ENCODE measurements at regions not wholly inside any gene's neighbourhood (a gene's known extent, or its start where the extent isn't known, plus 50 kb on each side); places are given as distances from the start of the nearest gene placed in this dataset.
"Not testable (repeated sequence)": the region's sequence is repeated elsewhere in the genome, so short reads cannot be mapped to it uniquely, and the experiment has no call there.

- DNase-seq: no peak
Measured at GRCh38 chr3:5366746-5367145, 179.2 kb downstream of the EDEM1 start.

GRCh38 chr3:5371555-5371954, 184.0 kb downstream of the EDEM1 start:
- DNase-seq: not testable (repeated sequence)

DNA sequence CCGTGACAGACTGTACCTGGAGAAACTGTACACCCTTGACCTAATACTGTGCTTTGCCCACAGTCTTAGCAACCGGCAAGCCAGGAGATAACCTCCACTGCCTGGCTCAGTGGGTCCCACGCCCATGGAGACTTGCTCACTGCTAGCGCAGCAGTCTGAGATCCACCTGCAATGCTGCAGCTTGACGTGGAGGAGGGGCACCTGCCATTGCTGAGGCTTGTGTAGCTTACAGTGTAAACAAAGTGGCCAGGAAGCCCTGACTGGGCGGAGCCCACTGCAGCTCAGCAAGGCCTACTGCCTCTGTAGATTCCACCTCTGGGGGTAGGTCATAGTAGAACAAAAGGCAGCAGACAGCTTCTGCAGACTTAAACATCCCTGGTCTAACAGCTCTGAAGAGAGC, 189.3 kb downstream of the EDEM1 start:
- DNase-seq: no peak

DNA sequence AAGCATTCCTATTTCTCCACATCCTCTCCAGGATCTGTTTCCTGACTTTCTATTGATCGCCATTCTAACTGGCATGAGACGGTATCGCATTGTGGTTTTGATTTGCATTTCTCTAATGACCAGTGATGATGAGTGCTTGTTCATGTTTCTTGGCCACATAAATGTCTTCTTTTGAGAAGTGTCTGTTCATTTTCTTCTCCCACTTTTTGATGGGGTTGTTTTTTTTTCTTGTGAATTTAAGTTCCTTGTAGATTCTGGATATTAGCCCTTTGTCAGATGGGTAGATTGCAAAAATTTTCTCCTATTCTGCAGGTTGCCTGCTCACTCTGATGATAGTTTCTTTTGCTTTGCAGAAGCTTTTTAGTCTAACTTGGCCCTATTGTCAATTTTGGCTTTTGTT, 191.8 kb downstream of the EDEM1 start:
- DNase-seq: not testable (repeated sequence)

GRCh38 chr3:5383486-5384263, 196.2 kb downstream of the EDEM1 start:
- DNase-seq: not testable (repeated sequence)

DNA sequence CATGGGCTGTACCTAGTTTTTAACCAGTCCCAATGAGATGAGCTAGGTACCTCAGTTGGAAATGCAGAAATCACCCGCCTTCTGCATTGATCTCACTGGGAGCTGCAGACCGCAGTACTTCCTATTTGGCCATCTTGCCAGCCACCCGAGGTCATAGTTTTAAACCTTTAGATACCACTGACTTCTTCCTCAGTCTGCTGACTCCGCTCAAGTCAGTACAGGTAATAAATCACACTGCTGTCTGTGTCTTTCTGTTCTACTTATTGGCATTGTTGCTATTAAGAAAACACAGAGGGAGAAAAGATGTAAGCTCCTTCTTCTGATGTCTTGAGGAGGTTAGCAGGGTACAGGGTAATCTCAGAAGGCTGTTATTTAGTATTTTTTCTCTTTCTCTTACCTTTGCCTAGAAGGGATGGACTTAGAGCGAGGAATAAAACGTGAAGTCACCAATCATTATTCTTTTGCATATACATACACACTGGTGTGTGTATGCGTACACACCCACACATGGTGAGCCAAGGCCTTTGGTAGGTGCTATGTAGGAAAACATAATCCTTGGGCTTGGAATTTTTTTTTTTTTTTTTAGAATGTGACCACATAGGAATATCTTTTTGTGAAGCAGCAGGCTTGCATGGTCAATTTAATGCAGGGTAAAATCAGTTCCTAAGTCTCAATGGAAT, 197.2 kb downstream of the EDEM1 start:
- no peak for DNase-seq

DNA sequence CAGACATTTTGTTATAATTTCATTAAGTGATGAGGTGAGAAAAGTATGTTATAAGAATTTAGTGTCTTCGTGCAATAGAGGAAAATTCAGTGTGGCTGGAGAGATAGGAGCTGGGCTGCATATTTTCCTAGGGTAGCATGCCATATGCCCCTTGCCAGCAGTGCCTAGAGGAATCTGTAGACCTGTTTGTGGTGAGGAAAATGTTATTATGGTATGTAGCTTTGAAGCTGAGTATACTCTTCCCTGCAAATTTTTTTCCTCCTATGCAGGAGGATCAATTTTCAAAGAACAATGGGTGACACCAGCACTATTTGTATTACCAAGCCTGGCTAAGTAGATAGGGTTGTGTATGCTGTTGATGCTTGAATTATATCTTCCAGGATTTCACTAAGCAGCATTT, 200.6 kb downstream of the EDEM1 start:
- no peak for DNase-seq

DNA sequence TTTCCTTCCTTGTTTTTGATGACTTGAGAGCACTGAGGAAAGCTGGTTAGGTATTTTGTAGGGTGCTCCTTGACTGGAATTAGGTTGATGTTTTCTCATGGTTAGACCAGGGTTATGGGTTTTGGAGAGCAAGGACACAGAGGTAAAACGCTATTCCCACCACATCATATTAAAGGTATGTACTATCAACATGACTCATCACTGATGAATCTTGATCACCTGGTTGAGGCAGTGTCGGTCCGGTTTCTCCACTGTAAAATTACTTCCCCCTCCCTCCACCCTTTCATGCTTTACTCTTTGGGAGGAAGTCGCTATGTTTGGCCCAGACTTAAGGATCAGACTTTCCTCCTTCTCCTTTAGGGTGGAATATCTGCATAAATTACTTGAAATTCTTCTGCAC, 201.6 kb downstream of the EDEM1 start:
- DNase-seq: no peak

DNA sequence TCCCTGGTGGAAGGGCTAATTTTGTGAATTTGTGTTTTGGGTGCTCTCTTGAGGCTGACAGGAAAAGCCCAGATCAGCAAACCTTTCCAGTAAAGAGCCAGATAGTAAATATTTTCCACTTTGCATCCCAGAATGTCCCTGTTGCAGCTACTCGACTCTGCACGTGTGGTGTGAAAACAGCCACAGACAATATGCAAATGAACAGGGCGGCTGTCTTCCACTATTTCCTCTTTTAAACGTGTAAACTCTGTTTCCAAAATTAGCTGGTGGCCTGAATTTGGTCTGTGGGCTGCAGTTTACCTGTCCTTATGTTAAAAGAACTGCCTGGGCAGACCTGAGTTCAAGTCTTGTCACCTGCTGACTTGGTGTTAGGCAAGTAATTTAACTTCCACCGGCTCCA, 202.7 kb downstream of the EDEM1 start:
- DNase-seq: no peak

- no peak for DNase-seq
Measured at GRCh38 chr3:5390936-5391625, 203.6 kb downstream of the EDEM1 start.

DNA sequence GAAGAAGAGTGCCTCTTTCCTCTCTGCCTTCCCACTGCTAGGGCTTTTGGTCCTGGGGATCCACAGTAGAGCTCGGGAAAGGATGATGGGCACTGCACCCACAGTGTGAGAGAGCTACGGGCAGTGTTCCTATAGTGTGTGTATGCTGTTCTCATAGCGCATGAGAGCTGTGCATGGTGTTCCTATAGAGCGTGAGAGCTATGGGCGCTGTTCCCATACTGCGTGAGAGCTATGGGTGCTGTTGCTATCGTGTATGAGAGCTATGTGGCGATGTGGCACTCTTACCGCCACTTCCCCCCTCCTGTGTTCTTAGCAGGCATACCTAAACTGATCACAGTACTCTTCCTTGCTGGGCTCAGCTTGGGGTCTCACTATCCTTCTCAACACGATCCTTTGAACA, 213.5 kb downstream of the EDEM1 start:
- no peak for DNase-seq

- no peak for DNase-seq
Measured at GRCh38 chr3:5404718-5405117, 217.2 kb downstream of the EDEM1 start.

GRCh38 chr3:5411786-5412185, 224.3 kb downstream of the EDEM1 start:
- DNase-seq: no peak

DNA sequence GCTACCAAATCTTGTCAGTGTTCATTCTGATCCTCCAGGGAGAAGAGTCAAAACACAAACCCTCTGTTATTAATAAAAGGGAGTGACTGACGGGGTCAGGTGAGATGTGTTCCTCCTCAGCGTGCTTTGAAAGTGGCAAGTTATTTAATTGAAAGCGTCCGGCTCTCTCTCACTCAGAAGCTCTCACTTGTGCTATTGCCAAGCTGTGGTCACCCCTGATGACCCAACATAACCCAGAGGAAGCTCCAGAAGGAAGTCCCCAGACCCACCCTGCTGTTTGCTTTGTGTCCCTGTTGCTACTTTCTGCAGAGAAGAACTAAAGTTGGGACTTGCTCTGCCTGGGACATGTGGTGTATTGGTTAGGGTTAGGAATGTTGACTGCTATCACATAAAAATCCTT, 235.6 kb downstream of the EDEM1 start:
- no peak for DNase-seq

DNA sequence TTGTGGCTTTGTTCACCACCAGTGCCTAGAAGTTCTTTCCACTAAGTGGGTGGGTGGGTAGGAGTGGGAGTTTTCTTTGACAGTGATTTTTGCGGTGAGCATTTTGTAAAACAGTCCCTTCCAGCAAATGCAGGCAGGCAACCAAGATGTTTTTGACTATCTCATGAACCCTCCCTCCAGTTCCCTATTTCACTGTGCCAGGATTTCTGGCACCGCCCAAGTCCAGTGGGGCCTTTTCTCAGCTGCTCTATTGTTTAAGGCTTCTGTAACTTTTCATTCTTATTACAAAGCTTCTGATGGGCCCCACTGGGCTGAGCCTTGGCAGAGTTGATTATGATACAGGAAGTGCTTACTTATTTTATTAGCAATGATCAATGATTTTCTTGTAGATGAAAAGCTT, 236.0 kb downstream of the EDEM1 start:
- DNase-seq: no peak

- DNase-seq: no peak
Measured at GRCh38 chr3:5425371-5425770, 237.9 kb downstream of the EDEM1 start.

- DNase-seq: peak; percentile 95
Measured at GRCh38 chr3:5426094-5426883, 238.8 kb downstream of the EDEM1 start.

- no peak for DNase-seq
Measured at GRCh38 chr3:5427021-5427420, 239.5 kb downstream of the EDEM1 start.

GRCh38 chr3:5427938-5428337, 240.4 kb downstream of the EDEM1 start:
- DNase-seq: no peak

GRCh38 chr3:5428607-5429516, 241.4 kb downstream of the EDEM1 start:
- DNase-seq: no peak

DNA sequence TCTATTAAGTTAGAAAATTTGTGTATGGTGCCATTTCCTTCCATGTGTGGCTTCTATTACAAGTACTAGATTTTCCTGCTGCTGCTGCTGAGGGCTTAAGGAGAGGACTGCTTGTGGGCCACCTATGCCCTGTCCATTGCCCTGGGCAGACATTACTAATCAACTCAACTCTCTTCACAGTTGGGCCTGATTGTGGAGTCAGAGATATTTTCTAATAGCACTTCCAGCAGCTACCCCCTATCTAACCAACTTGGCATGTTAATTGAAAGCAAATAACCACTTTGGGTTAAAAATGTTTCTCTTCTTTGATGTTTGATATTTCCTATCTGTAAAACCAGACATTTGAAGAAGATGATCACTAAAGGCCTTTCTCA, 242.0 kb downstream of the EDEM1 start:
- no peak for DNase-seq

- DNase-seq: no peak
Measured at GRCh38 chr3:5430701-5431100, 243.2 kb downstream of the EDEM1 start.
